K562 (cell line): ENCODE measurements at regions not wholly inside any gene's neighbourhood (a gene's known extent, or its start where the extent isn't known, plus 50 kb on each side); places are given as distances from the start of the nearest gene placed in this dataset.

Experiments used
- ATAC-seq: fragments of 200-7000 bp; cut with Tn5 transposase; 3 replicates; pipeline ENCODE4 v1.9.1; 2020; ENCODE audit warnings: moderate library complexity
- BruUV-seq: library from RNA; stranded (reverse); fragments of 400-500 nt; replicated peaks from 2 replicates; lab custom pipeline; 2021; lab: Mats Ljungman, UMichigan
- CTCF ChIA-PET: fragments of 300-600 bp; formaldehyde crosslinking; extraction: SDS; loops from one replicate; lab custom pipeline; 2021; ENCODE audit warnings: low intra/inter-chr PET ratio; lab: Yijun Ruan, JAX
- POLR2A ChIA-PET: fragments of 300-600, 350-650 bp; sonication (Branson Sonifier 250); formaldehyde crosslinking; extraction: SDS; loops from one replicate; lab custom pipeline; 2021; ENCODE audit warnings: antibody characterized with exemption, inconsistent platforms; lab: Yijun Ruan, JAX
- DNase-seq, 4 experiments: peaks; one replicate each; pipeline versions ENCODE4 v3.0.0 to v3.0.0-alpha.2; 2011 to 2018; ENCODE audit warnings: low spot score in 3 of 4, mixed read lengths in 3 of 4; ENCODE audit errors: extremely low read depth in 1 of 4
- FAIRE-seq: peaks from 2 replicates; lab custom pipeline; 2011; peaks lifted over from hg19 to GRCh38; lab: Jason Lieb, UNC
- H2AFZ ChIP-seq: 2 replicates; pipeline ENCODE4 v1.6.0; 2011; ENCODE audit warnings: low read depth, low read length, control low read depth, inconsistent platforms
- H3K27ac ChIP-seq: fragments of 200-600 bp; 3 replicates; pipeline ENCODE4 v1.8.0; 2011; ENCODE audit warnings: low read depth, mild to moderate bottlenecking, control low read depth, inconsistent platforms, low read length, moderate library complexity, mixed read lengths; ENCODE audit errors: extremely low read depth
- H3K27me3 ChIP-seq, 2 experiments: fragments of 300-600 bp in 1 of 2; 2 replicates in 1 of 2; 3 replicates in 1 of 2; pipeline versions ENCODE4 v1.6.0 to v1.8.0; 2011; ENCODE audit warnings: inconsistent platforms in 2 of 2, low read length in 2 of 2, mild to moderate bottlenecking in 1 of 2, mixed read lengths in 1 of 2, moderate library complexity in 1 of 2; ENCODE audit not compliant: control insufficient read depth in 2 of 2, insufficient read depth in 2 of 2
- H3K36me3 ChIP-seq: fragments of 300-600 bp; 3 replicates; pipeline ENCODE4 v1.8.0; 2011; ENCODE audit warnings: mild to moderate bottlenecking, low read length, inconsistent platforms; ENCODE audit not compliant: control insufficient read depth, insufficient read depth
- H3K4me1 ChIP-seq, 2 experiments: fragments of 200-600 bp in 1 of 2; replicated peaks in 1 of 2; 2 replicates in 1 of 2; 3 replicates in 1 of 2; pipeline versions ENCODE4 v1.5.1 to v1.8.0; 2011; ENCODE audit warnings: inconsistent platforms in 2 of 2, low read length in 2 of 2, mild to moderate bottlenecking in 1 of 2, mixed read lengths in 1 of 2, moderate library complexity in 1 of 2; ENCODE audit not compliant: control insufficient read depth in 2 of 2, insufficient read depth in 2 of 2
- H3K4me2 ChIP-seq: 2 replicates; pipeline ENCODE4 v1.6.1; 2011; ENCODE audit warnings: low read length, control low read depth, inconsistent platforms, mixed read lengths; ENCODE audit not compliant: insufficient read depth
- H3K4me3 ChIP-seq: fragments of 200-600 bp; sonication (generic), shearing (Covaris generic); 2 replicates; pipeline ENCODE4 v1.5.1; 2016; ENCODE audit warnings: control low read depth, inconsistent platforms
- H3K79me2 ChIP-seq: fragments of 200-600 bp; 3 replicates; pipeline ENCODE4 v1.8.0; 2011; ENCODE audit warnings: low read length, inconsistent platforms; ENCODE audit not compliant: control insufficient read depth, insufficient read depth
- H3K9ac ChIP-seq, 2 experiments: 2 replicates each; pipeline versions ENCODE4 v1.6.0 to v1.6.1; 2011; ENCODE audit warnings: low read depth in 2 of 2, low read length in 2 of 2, control low read depth in 1 of 2, inconsistent platforms in 1 of 2, mild to moderate bottlenecking in 1 of 2, mixed read lengths in 1 of 2; ENCODE audit not compliant: insufficient read depth in 1 of 2
- H3K9me1 ChIP-seq: one replicate; pipeline ENCODE4 v1.6.0; 2011; ENCODE audit warnings: inconsistent platforms, mild to moderate bottlenecking, low read length, moderate library complexity; ENCODE audit not compliant: control insufficient read depth, insufficient read depth
- H3K9me3 ChIP-seq: replicated peaks from 2 replicates; pipeline ENCODE4 v1.5.1; 2011; ENCODE audit warnings: low read depth, low read length, inconsistent platforms; ENCODE audit not compliant: control insufficient read depth, insufficient read depth
- H4K20me1 ChIP-seq: replicated peaks from 2 replicates; pipeline ENCODE4 v1.6.1; 2011; ENCODE audit warnings: low read length, inconsistent platforms, mixed read lengths; ENCODE audit not compliant: control insufficient read depth, insufficient read depth
- CHD4 ChIP-seq: fragments of 200-600 bp; sonication (generic); IDR thresholded peaks from 3 replicates; pipeline ENCODE4 v1.6.1; 2012; ENCODE audit warnings: low read depth, mild to moderate bottlenecking, mixed read lengths, low read length, inconsistent platforms; ENCODE audit not compliant: insufficient read depth, insufficient replicate concordance, poor library complexity, severe bottlenecking
- CSDE1 ChIP-seq, 2 experiments: fragments of 450-650 bp; IDR thresholded peaks; 2 replicates each; pipeline ENCODE4 v1.6.1; 2016; ENCODE audit warnings: mild to moderate bottlenecking in 1 of 2
- DMBX1 ChIP-seq: fragments of 250-450 bp; sonication (Bioruptor Pico); IDR thresholded peaks from 2 replicates; pipeline ENCODE4 v1.8.0; 2022; ENCODE audit warnings: inconsistent platforms, mild to moderate bottlenecking, moderate library complexity, borderline replicate concordance
- MAFK ChIP-seq: IDR thresholded peaks from 2 replicates; pipeline ENCODE4 v1.6.1; 2011; ENCODE audit warnings: low read length, improper control_type of control experiment
- NCOA2 ChIP-seq, 2 experiments: fragments of 450-650 bp; IDR thresholded peaks; 2 replicates each; pipeline ENCODE4 v1.6.1; 2018; ENCODE audit warnings: mild to moderate bottlenecking in 2 of 2, moderate library complexity in 1 of 2; ENCODE audit not compliant: partially characterized antibody in 2 of 2
- SMARCA5 ChIP-seq: fragments of 450-650 bp; IDR thresholded peaks from 2 replicates; pipeline ENCODE4 v1.6.1; 2016
- SPI1 ChIP-seq: IDR thresholded peaks from 2 replicates; pipeline ENCODE4 v1.6.1; 2011; ENCODE audit warnings: low read depth, low read length, control low read depth, borderline replicate concordance
- WGBS: fragments of 100-300 bp; shearing (Covaris generic); methylation state at CpG from one replicate; pipeline ENCODE4 v1.1.6; 2016; ENCODE audit warnings: low coverage, mixed read lengths; ENCODE audit not compliant: insufficient coverage; ENCODE audit errors: missing lambda C conversion rate; 5-methylcytosine and 5-hydroxymethylcytosine counted together
- in situ Hi-C: fragments of 300-500 bp; cut with MboI; formaldehyde crosslinking; loops from 4 replicates; pipeline ENCODE4 v1.15.0; 2018; ENCODE audit warnings: inconsistent platforms, mixed read lengths
- intact Hi-C: fragments of 100-400 bp; cut with micrococcal nuclease; formaldehyde crosslinking; loops from 2 replicates; pipeline ENCODE4 v1.14.2; 2022
- TF ChIP-seq, protein P1 (sequence below), 2 experiments: fragments of 150-350 bp in 1 of 2; IDR thresholded peaks; 2 replicates each; pipeline ENCODE4 v1.6.1; 2012 to 2016; ENCODE audit warnings: low read depth in 2 of 2, low read length in 2 of 2, mild to moderate bottlenecking in 1 of 2, moderate library complexity in 1 of 2
- TF ChIP-seq, protein P2 (sequence below): fragments of 450-650 bp; IDR thresholded peaks from 2 replicates; pipeline ENCODE4 v1.6.1; 2017; ENCODE audit warnings: mild to moderate bottlenecking, moderate library complexity
- TF ChIP-seq, protein P3 (sequence below): sonication (generic); formaldehyde crosslinking; IDR thresholded peaks from 2 replicates; pipeline ENCODE4 v1.8.1; 2023; ENCODE audit warnings: mild to moderate bottlenecking, missing genetic modification reagents, moderate library complexity

DNA sequence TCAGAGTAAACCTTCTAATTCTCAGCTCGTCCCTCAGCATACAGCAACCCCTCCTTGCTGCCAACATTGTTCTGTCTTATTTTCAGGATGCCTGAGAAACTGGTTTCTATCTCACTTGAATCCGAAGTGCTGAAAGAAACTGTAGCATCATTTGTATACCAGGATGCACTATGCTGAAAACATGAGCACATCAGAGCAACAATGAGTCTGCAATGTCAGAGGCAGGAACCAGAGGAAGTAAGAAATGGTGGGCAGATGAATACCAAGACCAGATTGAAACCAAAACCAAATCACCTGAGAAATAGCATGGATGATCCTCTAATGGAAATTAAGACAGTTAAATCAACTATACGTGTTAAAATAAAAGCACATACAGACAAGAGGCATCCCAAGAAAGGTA, 257.0 kb downstream of the KDM5D start:
- ChIA-PET POLR2A (no interaction called here), CTCF (no interaction called here)
- Histone ChIP-seq H2AFZ (no peak overlapping the region), H3K27me3 (no peaks in the 10 kb centered on the region), H3K4me3 (no peak overlapping the region), H4K20me1 (no peaks in the 10 kb centered on the region), H3K9ac (no peak overlapping the region), H3K4me1 (no peaks in the 10 kb centered on the region), H3K79me2 (no peaks in the 10 kb centered on the region), H3K9me1 (no peaks in the 10 kb centered on the region), H3K36me3 (no peaks in the 10 kb centered on the region), H3K27ac (no peak overlapping the region), H3K9me3 (no peaks in the 10 kb centered on the region), H3K4me2 (no peak overlapping the region)
- no CpG with 5 or more reads among the region's 3 CpGs for WGBS
- TF ChIP-seq CSDE1 (IDR thresholded peaks at IDR 0.05): no peak
- TF ChIP-seq DMBX1 (CRISPR knock-in tag): no peak
- no peak for TF ChIP-seq MAFK
- TF ChIP-seq, protein P1, sequence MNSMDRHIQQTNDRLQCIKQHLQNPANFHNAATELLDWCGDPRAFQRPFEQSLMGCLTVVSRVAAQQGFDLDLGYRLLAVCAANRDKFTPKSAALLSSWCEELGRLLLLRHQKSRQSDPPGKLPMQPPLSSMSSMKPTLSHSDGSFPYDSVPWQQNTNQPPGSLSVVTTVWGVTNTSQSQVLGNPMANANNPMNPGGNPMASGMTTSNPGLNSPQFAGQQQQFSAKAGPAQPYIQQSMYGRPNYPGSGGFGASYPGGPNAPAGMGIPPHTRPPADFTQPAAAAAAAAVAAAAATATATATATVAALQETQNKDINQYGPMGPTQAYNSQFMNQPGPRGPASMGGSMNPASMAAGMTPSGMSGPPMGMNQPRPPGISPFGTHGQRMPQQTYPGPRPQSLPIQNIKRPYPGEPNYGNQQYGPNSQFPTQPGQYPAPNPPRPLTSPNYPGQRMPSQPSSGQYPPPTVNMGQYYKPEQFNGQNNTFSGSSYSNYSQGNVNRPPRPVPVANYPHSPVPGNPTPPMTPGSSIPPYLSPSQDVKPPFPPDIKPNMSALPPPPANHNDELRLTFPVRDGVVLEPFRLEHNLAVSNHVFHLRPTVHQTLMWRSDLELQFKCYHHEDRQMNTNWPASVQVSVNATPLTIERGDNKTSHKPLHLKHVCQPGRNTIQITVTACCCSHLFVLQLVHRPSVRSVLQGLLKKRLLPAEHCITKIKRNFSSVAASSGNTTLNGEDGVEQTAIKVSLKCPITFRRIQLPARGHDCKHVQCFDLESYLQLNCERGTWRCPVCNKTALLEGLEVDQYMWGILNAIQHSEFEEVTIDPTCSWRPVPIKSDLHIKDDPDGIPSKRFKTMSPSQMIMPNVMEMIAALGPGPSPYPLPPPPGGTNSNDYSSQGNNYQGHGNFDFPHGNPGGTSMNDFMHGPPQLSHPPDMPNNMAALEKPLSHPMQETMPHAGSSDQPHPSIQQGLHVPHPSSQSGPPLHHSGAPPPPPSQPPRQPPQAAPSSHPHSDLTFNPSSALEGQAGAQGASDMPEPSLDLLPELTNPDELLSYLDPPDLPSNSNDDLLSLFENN (IDR thresholded peaks at IDR 0.05; ENCODE audit: low read depth in 2 of 2, low read length in 2 of 2): no peak
- TF ChIP-seq, protein P2, sequence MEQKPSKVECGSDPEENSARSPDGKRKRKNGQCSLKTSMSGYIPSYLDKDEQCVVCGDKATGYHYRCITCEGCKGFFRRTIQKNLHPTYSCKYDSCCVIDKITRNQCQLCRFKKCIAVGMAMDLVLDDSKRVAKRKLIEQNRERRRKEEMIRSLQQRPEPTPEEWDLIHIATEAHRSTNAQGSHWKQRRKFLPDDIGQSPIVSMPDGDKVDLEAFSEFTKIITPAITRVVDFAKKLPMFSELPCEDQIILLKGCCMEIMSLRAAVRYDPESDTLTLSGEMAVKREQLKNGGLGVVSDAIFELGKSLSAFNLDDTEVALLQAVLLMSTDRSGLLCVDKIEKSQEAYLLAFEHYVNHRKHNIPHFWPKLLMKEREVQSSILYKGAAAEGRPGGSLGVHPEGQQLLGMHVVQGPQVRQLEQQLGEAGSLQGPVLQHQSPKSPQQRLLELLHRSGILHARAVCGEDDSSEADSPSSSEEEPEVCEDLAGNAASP: no peak
- TF ChIP-seq, protein P3, sequence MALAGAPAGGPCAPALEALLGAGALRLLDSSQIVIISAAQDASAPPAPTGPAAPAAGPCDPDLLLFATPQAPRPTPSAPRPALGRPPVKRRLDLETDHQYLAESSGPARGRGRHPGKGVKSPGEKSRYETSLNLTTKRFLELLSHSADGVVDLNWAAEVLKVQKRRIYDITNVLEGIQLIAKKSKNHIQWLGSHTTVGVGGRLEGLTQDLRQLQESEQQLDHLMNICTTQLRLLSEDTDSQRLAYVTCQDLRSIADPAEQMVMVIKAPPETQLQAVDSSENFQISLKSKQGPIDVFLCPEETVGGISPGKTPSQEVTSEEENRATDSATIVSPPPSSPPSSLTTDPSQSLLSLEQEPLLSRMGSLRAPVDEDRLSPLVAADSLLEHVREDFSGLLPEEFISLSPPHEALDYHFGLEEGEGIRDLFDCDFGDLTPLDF (CRISPR knock-in tag): no peak
- no peak for TF ChIP-seq CHD4
- no peak for TF ChIP-seq SMARCA5
- TF ChIP-seq NCOA2 (IDR thresholded peaks at IDR 0.05; ENCODE audit: partially characterized antibody in 2 of 2): no peak
- TF ChIP-seq SPI1: no peak
- no peak for ATAC-seq
- FAIRE-seq: no peak
- no peak for DNase-seq
- in situ Hi-C loops (no loop called here), intact Hi-C loops (no loop called here)
- no TSS peak for BruUV-seq
